ENCODE measurements at regions not wholly inside any gene's neighbourhood (a gene's known extent, or its start where the extent isn't known, plus 50 kb on each side); places are given as distances from the start of the nearest gene placed in this dataset.

GRCh38 chr15:47934342-47934741 is 186.4 kb upstream of the SLC24A5 start:
- no peaks in the 10 kb centered on the region for H3K36me3 ChIP-seq (ENCODE audit: insufficient read depth, low read length)
- no peaks in the 10 kb centered on the region for H3K4me1 ChIP-seq (ENCODE audit: insufficient read depth, low read length)
- DNase-seq (no peak), ATAC-seq (ENCODE audit: insufficient read depth, low read depth) (no peak)
- TF ChIP-seq EZH2 (IDR thresholded peaks at IDR 0.05; ENCODE audit: borderline replicate concordance, low read depth, low read length, severe bottlenecking): no peak
- TF ChIP-seq, protein P1, sequence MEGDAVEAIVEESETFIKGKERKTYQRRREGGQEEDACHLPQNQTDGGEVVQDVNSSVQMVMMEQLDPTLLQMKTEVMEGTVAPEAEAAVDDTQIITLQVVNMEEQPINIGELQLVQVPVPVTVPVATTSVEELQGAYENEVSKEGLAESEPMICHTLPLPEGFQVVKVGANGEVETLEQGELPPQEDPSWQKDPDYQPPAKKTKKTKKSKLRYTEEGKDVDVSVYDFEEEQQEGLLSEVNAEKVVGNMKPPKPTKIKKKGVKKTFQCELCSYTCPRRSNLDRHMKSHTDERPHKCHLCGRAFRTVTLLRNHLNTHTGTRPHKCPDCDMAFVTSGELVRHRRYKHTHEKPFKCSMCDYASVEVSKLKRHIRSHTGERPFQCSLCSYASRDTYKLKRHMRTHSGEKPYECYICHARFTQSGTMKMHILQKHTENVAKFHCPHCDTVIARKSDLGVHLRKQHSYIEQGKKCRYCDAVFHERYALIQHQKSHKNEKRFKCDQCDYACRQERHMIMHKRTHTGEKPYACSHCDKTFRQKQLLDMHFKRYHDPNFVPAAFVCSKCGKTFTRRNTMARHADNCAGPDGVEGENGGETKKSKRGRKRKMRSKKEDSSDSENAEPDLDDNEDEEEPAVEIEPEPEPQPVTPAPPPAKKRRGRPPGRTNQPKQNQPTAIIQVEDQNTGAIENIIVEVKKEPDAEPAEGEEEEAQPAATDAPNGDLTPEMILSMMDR (IDR thresholded peaks at IDR 0.05; ENCODE audit: borderline replicate concordance, extremely low read depth, low read length, poor library complexity, severe bottlenecking): no peak
- H3K9ac ChIP-seq (ENCODE audit: low read depth, low read length): no peak overlapping the region
- no peak overlapping the region for H3K27ac ChIP-seq (ENCODE audit: low read length)
- H3K79me2 ChIP-seq (ENCODE audit: insufficient read depth, low read length): no peaks in the 10 kb centered on the region
- no peak overlapping the region for H3K4me3 ChIP-seq (ENCODE audit: low read depth in 1 of 2, low read length in 2 of 2)
- no peaks in the 10 kb centered on the region for H3K27me3 ChIP-seq (ENCODE audit: insufficient read depth, low read length, poor library complexity)
- no peak overlapping the region for H2AFZ ChIP-seq (ENCODE audit: low read depth, low read length)
- H3K4me2 ChIP-seq (ENCODE audit: insufficient read depth, low read length): no peak overlapping the region
- H4K20me1 ChIP-seq (ENCODE audit: insufficient read depth, low read length): no peaks in the 10 kb centered on the region
- H3K9me3 ChIP-seq (ENCODE audit: insufficient read depth, low read length, severe bottlenecking): no peaks in the 10 kb centered on the region

DNA sequence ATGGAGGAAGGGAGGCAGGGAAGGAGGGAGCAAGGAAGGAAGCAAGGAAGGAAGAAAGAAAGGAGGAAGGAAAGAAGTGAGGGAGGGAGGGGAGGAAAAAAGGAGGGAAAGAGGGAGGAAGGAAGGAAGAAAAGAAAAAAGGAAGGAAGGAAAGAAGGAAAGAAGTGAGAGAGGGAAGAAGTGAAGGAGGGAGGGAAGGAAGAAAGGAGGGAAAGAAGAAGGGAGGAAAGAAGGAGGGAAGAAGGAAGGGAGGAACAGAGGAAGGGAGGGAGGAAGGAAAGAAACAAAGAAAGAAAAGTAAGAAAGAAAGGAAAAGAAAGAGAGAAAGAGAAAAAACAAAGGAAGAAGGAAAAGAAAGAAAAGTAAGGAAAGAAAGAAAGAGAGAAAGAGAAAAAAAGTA is 183.0 kb upstream of the SLC24A5 start:
- TF ChIP-seq, protein P1 (IDR thresholded peaks at IDR 0.05; ENCODE audit: borderline replicate concordance, extremely low read depth, low read length, poor library complexity, severe bottlenecking): no peak
- no peak for TF ChIP-seq EZH2 (IDR thresholded peaks at IDR 0.05; ENCODE audit: borderline replicate concordance, low read depth, low read length, severe bottlenecking)
- no peaks in the 10 kb centered on the region for H4K20me1 ChIP-seq (ENCODE audit: insufficient read depth, low read length)
- no peaks in the 10 kb centered on the region for H3K36me3 ChIP-seq (ENCODE audit: insufficient read depth, low read length)
- H3K4me3 ChIP-seq (ENCODE audit: low read depth in 1 of 2, low read length in 2 of 2): no peak overlapping the region
- ATAC-seq (ENCODE audit: insufficient read depth, low read depth) (no peak), DNase-seq (no peak)
- no peaks in the 10 kb centered on the region for H3K4me1 ChIP-seq (ENCODE audit: insufficient read depth, low read length)
- no peaks in the 10 kb centered on the region for H3K9me3 ChIP-seq (ENCODE audit: insufficient read depth, low read length, severe bottlenecking)
- no peaks in the 10 kb centered on the region for H3K79me2 ChIP-seq (ENCODE audit: insufficient read depth, low read length)
- H3K27ac ChIP-seq (ENCODE audit: low read length): no peak overlapping the region
- no peaks in the 10 kb centered on the region for H3K27me3 ChIP-seq (ENCODE audit: insufficient read depth, low read length, poor library complexity)
- no peak overlapping the region for H3K9ac ChIP-seq (ENCODE audit: low read depth, low read length)
- H3K4me2 ChIP-seq (ENCODE audit: insufficient read depth, low read length): no peak overlapping the region
- H2AFZ ChIP-seq (ENCODE audit: low read depth, low read length): no peak overlapping the region

DNA sequence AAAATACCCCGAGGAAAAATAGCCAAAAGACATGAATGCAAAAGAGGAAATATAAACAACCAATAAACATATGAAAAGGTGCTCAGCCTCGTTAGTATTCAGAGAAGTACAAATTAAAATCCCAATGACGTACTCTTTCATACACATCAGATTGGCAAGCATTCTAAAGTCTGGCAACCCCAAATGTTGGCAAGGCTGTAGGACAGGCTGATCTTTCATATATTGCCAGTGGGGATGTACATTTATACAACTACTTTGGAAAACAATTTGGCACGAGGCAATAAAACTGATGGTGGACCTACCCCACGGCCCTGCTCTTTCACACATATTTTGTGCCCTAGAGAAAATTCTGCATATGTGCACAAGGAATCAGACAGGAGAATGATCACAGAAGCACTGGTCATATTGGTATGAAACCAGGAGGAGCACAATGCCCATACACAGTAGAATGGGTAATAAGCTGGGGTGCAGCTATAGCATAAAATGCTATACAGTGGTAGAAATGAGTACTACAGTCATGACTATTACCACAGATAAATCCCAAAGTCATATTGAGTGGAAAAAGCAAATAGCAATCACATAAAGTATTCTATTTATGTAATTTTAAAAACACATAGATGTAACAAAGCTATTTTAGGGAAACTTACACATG is 176.0 kb upstream of the SLC24A5 start:
- no peaks in the 10 kb centered on the region for H3K4me1 ChIP-seq (ENCODE audit: insufficient read depth, low read length)

More for the DNA sequence above, 176.0 kb upstream of the SLC24A5 start:
- no peak overlapping the region for H3K27ac ChIP-seq (ENCODE audit: low read length)
- H3K9me3 ChIP-seq (ENCODE audit: insufficient read depth, low read length, severe bottlenecking): no peaks in the 10 kb centered on the region
- H3K27me3 ChIP-seq (ENCODE audit: insufficient read depth, low read length, poor library complexity): no peaks in the 10 kb centered on the region
- ATAC-seq (ENCODE audit: insufficient read depth, low read depth): no peak
- H3K4me2 ChIP-seq (ENCODE audit: insufficient read depth, low read length): no peak overlapping the region
- no peak for DNase-seq
- no peak overlapping the region for H3K4me3 ChIP-seq (ENCODE audit: low read depth in 1 of 2, low read length in 2 of 2)
- H3K9ac ChIP-seq (ENCODE audit: low read depth, low read length): no peak overlapping the region
- no peak overlapping the region for H2AFZ ChIP-seq (ENCODE audit: low read depth, low read length)
- no peaks in the 10 kb centered on the region for H4K20me1 ChIP-seq (ENCODE audit: insufficient read depth, low read length)
- no peaks in the 10 kb centered on the region for H3K79me2 ChIP-seq (ENCODE audit: insufficient read depth, low read length)
- TF ChIP-seq, protein P1 (IDR thresholded peaks at IDR 0.05; ENCODE audit: borderline replicate concordance, extremely low read depth, low read length, poor library complexity, severe bottlenecking): no peak
- TF ChIP-seq EZH2 (IDR thresholded peaks at IDR 0.05; ENCODE audit: borderline replicate concordance, low read depth, low read length, severe bottlenecking): no peak
- no peaks in the 10 kb centered on the region for H3K36me3 ChIP-seq (ENCODE audit: insufficient read depth, low read length)

Measured in DND-41 (cell line).